GM19372 (cell line): ENCODE measurements at regions not wholly inside any gene's neighbourhood (a gene's known extent, or its start where the extent isn't known, plus 50 kb on each side); places are given as distances from the start of the nearest gene placed in this dataset.

Experiments used
- ATAC-seq: cut with Tn5 transposase; IDR thresholded peaks from one replicate; pipeline ENCODE4 v1.9.1; 2021; ENCODE audit warnings: mild to moderate bottlenecking, low read depth, moderate library complexity; ENCODE audit not compliant: unreplicated experiment

- ATAC-seq, result no peak
Observed at GRCh38 chr20:50415021-50415515, 95.1 kb upstream of the PTPN1 start.

GRCh38 chr20:50415516-50416268 lies 94.5 kb upstream of the PTPN1 start:
- ATAC-seq, result no peak

GRCh38 chr20:50416269-50417022 lies 93.7 kb upstream of the PTPN1 start:
- no peak for ATAC-seq

- no peak for ATAC-seq
Observed at GRCh38 chr20:50417023-50417329, 93.2 kb upstream of the PTPN1 start.

GRCh38 chr20:50417484-50418235 lies 92.5 kb upstream of the PTPN1 start:
- ATAC-seq, result no peak

GRCh38 chr20:50418890-50419642 lies 91.1 kb upstream of the PTPN1 start:
- no peak for ATAC-seq

- ATAC-seq, result no peak
Observed at GRCh38 chr20:50420380-50420779, 89.8 kb upstream of the PTPN1 start.

- ATAC-seq, result no peak
Observed at GRCh38 chr20:50421356-50422340, 88.5 kb upstream of the PTPN1 start.

GRCh38 chr20:50423758-50424157 lies 86.4 kb upstream of the PTPN1 start:
- ATAC-seq, result no peak

GRCh38 chr20:50425076-50425475 lies 85.1 kb upstream of the PTPN1 start:
- ATAC-seq, result no peak

- no peak for ATAC-seq
Observed at GRCh38 chr20:50426866-50427718, 83.1 kb upstream of the PTPN1 start.

GRCh38 chr20:50427719-50428083 lies 82.5 kb upstream of the PTPN1 start:
- no peak for ATAC-seq

GRCh38 chr20:50428097-50428828 lies 81.9 kb upstream of the PTPN1 start:
- ATAC-seq, result no peak

- ATAC-seq, result no peak
Observed at GRCh38 chr20:50429412-50429811, 80.8 kb upstream of the PTPN1 start.

GRCh38 chr20:50431066-50431450 lies 79.1 kb upstream of the PTPN1 start:
- ATAC-seq, result no peak

GRCh38 chr20:50433001-50433761 lies 77.0 kb upstream of the PTPN1 start:
- no peak for ATAC-seq

GRCh38 chr20:50434321-50434652 lies 75.9 kb upstream of the PTPN1 start:
- no peak for ATAC-seq
